RWPE2 (cell line): ENCODE measurements at regions not wholly inside any gene's neighbourhood (a gene's known extent, or its start where the extent isn't known, plus 50 kb on each side); places are given as distances from the start of the nearest gene placed in this dataset.
A peak's percentile ranks its signal among the peaks of the same experiment; 100 is the strongest.
"Not testable (repeated sequence)": the region's sequence is repeated elsewhere in the genome, so short reads cannot be mapped to it uniquely, and the experiment has no call there.

Experiments used
- ATAC-seq: fragments of 200-7000 bp; cut with Tn5 transposase; 3 replicates; pipeline ENCODE4 v1.9.1; 2021; ENCODE audit warnings: low read depth
- DNase-seq: peaks from one replicate; pipeline ENCODE4 v3.0.0-alpha.2; 2020; ENCODE audit warnings: low spot score
- H3K27ac ChIP-seq: fragments of 450-650 bp; 2 replicates; pipeline ENCODE4 v1.5.1; 2017; ENCODE audit warnings: mild to moderate bottlenecking; ENCODE audit not compliant: poor library complexity, severe bottlenecking
- H3K27me3 ChIP-seq: fragments of 250-450 bp; sonication (Bioruptor Pico); 2 replicates; pipeline ENCODE4 v1.5.1; 2021; ENCODE audit warnings: mild to moderate bottlenecking, moderate library complexity; ENCODE audit not compliant: insufficient read depth, poor library complexity, severe bottlenecking
- H3K36me3 ChIP-seq: fragments of 250-450 bp; sonication (Bioruptor Pico); 2 replicates; pipeline ENCODE4 v1.5.1; 2020; ENCODE audit warnings: low read depth, mild to moderate bottlenecking, moderate library complexity
- H3K4me1 ChIP-seq: fragments of 250-450 bp; sonication (Bioruptor Pico); 2 replicates; pipeline ENCODE4 v1.5.1; 2021; ENCODE audit warnings: mild to moderate bottlenecking, moderate library complexity; ENCODE audit not compliant: insufficient read depth, poor library complexity, severe bottlenecking
- H3K4me3 ChIP-seq: fragments of 250-450 bp; sonication (Bioruptor Pico); 2 replicates; pipeline ENCODE4 v1.5.1; 2021; ENCODE audit warnings: mild to moderate bottlenecking, moderate library complexity; ENCODE audit not compliant: severe bottlenecking
- H3K9me3 ChIP-seq: fragments of 250-450 bp; sonication (Bioruptor Pico); 2 replicates; pipeline ENCODE4 v1.5.1; 2021; ENCODE audit warnings: mild to moderate bottlenecking, moderate library complexity; ENCODE audit not compliant: severe bottlenecking
- CTCF ChIP-seq: fragments of 450-650 bp; IDR thresholded peaks from one replicate; pipeline ENCODE4 v1.5.1; 2017; ENCODE audit warnings: mild to moderate bottlenecking, moderate library complexity; ENCODE audit not compliant: poor library complexity, severe bottlenecking

GRCh38 chr13:100788540-100788939 is 113.9 kb upstream of the TMTC4 start:
- ATAC-seq (no peak), DNase-seq (no peak)
- H3K4me3 ChIP-seq, result no peak overlapping the region
- no peaks in the 10 kb centered on the region for H3K27me3 ChIP-seq
- H3K27ac ChIP-seq, result no peak overlapping the region
- H3K9me3 ChIP-seq, result no peaks in the 10 kb centered on the region
- H3K4me1 ChIP-seq, result no peaks in the 10 kb centered on the region
- no peaks in the 10 kb centered on the region for H3K36me3 ChIP-seq
- no peak for TF ChIP-seq CTCF

- no peak for TF ChIP-seq CTCF
- H3K36me3 ChIP-seq, result no peaks in the 10 kb centered on the region
- H3K4me3 ChIP-seq, result no peak overlapping the region
- DNase-seq (no peak), ATAC-seq (no peak)
- no peaks in the 10 kb centered on the region for H3K9me3 ChIP-seq
- H3K4me1 ChIP-seq, result no peaks in the 10 kb centered on the region
- no peak overlapping the region for H3K27ac ChIP-seq
- H3K27me3 ChIP-seq, result no peaks in the 10 kb centered on the region
Measured at GRCh38 chr13:100787899-100788298, 113.3 kb upstream of the TMTC4 start.

GRCh38 chr13:100776686-100777085 is 102.1 kb upstream of the TMTC4 start:
- not testable (repeated sequence) for DNase-seq, H3K9me3 ChIP-seq, H3K27ac ChIP-seq, H3K36me3 ChIP-seq, H3K27me3 ChIP-seq, H3K4me1 ChIP-seq, H3K4me3 ChIP-seq, ATAC-seq

GRCh38 chr13:100773923-100774663 is 99.5 kb upstream of the TMTC4 start:
- ATAC-seq (no peak), DNase-seq (no peak)
- Histone ChIP-seq H3K36me3 (no peaks in the 10 kb centered on the region), H3K27me3 (no peaks in the 10 kb centered on the region), H3K4me3 (no peak overlapping the region), H3K4me1 (no peaks in the 10 kb centered on the region), H3K9me3 (no peaks in the 10 kb centered on the region), H3K27ac (peak overlapping the region; percentile 7)
- TF ChIP-seq CTCF, result no peak

- DNase-seq (no peak), ATAC-seq (peak; percentile 53)
- no peak overlapping the region for H3K4me3 ChIP-seq
- no peak for TF ChIP-seq CTCF
- no peaks in the 10 kb centered on the region for H3K36me3 ChIP-seq
- H3K27ac ChIP-seq, result peak overlapping the region; percentile 7
- no peaks in the 10 kb centered on the region for H3K9me3 ChIP-seq
- H3K27me3 ChIP-seq, result no peaks in the 10 kb centered on the region
- no peaks in the 10 kb centered on the region for H3K4me1 ChIP-seq
Measured at GRCh38 chr13:100773429-100773828, 98.8 kb upstream of the TMTC4 start.
